Thymus (tissue), 11 donors: ENCODE measurements at regions not wholly inside any gene's neighbourhood (a gene's known extent, or its start where the extent isn't known, plus 50 kb on each side); places are given as distances from the start of the nearest gene placed in this dataset.

Experiments used
- DNase-seq, 9 donors: peaks; one replicate each; pipeline ENCODE4 v3.0.0-alpha.2; 2013; ENCODE audit warnings: low spot score in 9 of 9, low read depth in 6 of 9, missing footprints in 1 of 9
- H3K27ac ChIP-seq, 2 donors: one replicate each; pipeline ENCODE4 v1.5.1; 2013; ENCODE audit warnings: control low read depth in 1 of 2, low read depth in 1 of 2, low read length in 1 of 2, mild to moderate bottlenecking in 1 of 2, moderate library complexity in 1 of 2
- H3K27me3 ChIP-seq, 2 donors: one replicate each; pipeline ENCODE4 v1.5.1; 2013; ENCODE audit warnings: low read length in 1 of 2; ENCODE audit not compliant: control insufficient read depth in 2 of 2, insufficient read depth in 1 of 2
- H3K36me3 ChIP-seq, 2 donors: one replicate each; pipeline ENCODE4 v1.5.1; 2013; ENCODE audit warnings: low read length in 1 of 2, mild to moderate bottlenecking in 1 of 2, moderate library complexity in 1 of 2; ENCODE audit not compliant: control insufficient read depth in 2 of 2, insufficient read depth in 2 of 2
- H3K4me1 ChIP-seq, 2 donors: one replicate each; pipeline ENCODE4 v1.5.1; 2013; ENCODE audit warnings: low read length in 2 of 2; ENCODE audit not compliant: control insufficient read depth in 2 of 2, insufficient read depth in 2 of 2
- H3K4me3 ChIP-seq, 2 donors: one replicate each; pipeline ENCODE4 v1.5.1; 2013; ENCODE audit warnings: low read length in 2 of 2, control low read depth in 1 of 2, mild to moderate bottlenecking in 1 of 2
- H3K9me3 ChIP-seq, 2 donors: one replicate each; pipeline ENCODE4 v1.5.1; 2013; ENCODE audit warnings: low read length in 1 of 2, mild to moderate bottlenecking in 1 of 2; ENCODE audit not compliant: control insufficient read depth in 2 of 2, insufficient read depth in 1 of 2
- WGBS: extraction: QIAGEN DNeasy Blood & Tissue Kit; methylation state at CpG from one replicate; pipeline ENCODE4 v1.1.7; 2013; 5-methylcytosine and 5-hydroxymethylcytosine counted together
- donor health status: healthy.

DNA sequence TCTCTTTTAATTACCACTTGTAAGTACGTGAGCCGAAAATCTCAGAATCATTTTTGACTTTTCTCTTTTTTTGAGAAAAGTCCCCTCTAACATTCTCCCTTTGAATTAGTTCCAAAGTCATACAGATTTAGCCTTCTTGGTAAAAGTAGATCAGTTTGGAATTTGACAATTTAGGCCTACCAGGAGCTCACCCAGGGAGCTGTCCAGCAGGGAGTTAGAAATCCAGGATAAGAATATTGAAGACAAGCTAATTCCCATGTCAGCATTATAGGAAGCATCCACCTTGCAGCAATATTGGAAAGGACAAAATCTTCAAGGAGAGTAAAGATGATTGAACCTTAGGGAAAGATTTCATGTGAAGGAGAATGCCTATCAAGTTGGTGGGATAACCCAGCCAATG is 352.2 kb upstream of the CPEB2 start:
- no peaks in the 10 kb centered on the region for H3K27me3 ChIP-seq
- WGBS = 94% methylated on average over 2 of the region's 2 CpGs
- no peaks in the 10 kb centered on the region for H3K36me3 ChIP-seq
- DNase-seq = no peak
- no peak overlapping the region for H3K27ac ChIP-seq
- H3K4me1 ChIP-seq = no peaks in the 10 kb centered on the region
- H3K9me3 ChIP-seq = no peaks in the 10 kb centered on the region
- H3K4me3 ChIP-seq = no peak overlapping the region

DNA sequence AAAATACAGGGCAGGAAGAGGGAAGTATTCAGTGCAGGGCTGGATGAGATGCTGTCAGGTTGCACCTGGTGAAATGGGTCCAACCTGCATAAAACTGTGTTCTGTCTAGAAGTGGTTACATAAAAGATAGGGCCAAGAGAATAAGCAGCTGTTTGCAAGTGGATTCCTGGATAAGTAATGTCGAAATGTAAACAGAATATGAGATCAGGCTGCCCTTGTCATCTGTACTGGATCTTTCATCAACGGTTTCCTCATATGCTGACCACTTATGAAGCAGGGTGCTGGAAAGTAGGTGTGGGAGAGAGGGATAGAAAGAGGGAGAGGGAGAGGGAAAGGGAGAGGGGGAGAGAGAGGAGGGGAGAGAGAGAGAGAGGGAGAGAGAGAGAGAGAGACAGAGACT is 349.8 kb upstream of the CPEB2 start:
- no peak for DNase-seq
- H3K9me3 ChIP-seq = no peaks in the 10 kb centered on the region
- no peak overlapping the region for H3K4me3 ChIP-seq
- no peaks in the 10 kb centered on the region for H3K36me3 ChIP-seq
- no peaks in the 10 kb centered on the region for H3K27me3 ChIP-seq
- 83% methylated on average over 2 of the region's 2 CpGs for WGBS
- H3K4me1 ChIP-seq = no peaks in the 10 kb centered on the region
- no peak overlapping the region for H3K27ac ChIP-seq

DNA sequence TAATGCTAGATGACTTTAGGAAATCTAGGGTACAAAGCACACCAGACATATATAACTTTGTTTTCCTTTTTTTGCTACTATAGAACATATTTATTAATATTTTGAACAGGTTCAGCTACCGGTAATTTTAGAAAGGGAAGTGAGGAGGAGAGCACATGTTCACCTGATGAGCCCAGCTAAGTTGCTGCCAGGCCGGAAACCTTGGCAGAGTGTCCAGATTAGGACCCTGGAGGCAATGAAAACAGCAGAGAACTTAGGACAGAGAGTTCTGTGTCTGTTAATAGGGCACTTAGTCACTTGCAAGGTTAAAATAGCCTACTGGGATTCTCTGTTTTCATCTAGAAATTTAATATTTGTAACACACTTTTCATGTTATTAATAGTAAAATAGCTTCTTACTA is 348.9 kb upstream of the CPEB2 start:
- H3K36me3 ChIP-seq = no peaks in the 10 kb centered on the region
- H3K27me3 ChIP-seq = no peaks in the 10 kb centered on the region
- no peaks in the 10 kb centered on the region for H3K9me3 ChIP-seq
- H3K4me1 ChIP-seq = no peaks in the 10 kb centered on the region
- WGBS = 95% methylated on average over 2 of the region's 2 CpGs
- H3K27ac ChIP-seq = no peak overlapping the region
- H3K4me3 ChIP-seq = no peak overlapping the region
- no peak for DNase-seq

DNA sequence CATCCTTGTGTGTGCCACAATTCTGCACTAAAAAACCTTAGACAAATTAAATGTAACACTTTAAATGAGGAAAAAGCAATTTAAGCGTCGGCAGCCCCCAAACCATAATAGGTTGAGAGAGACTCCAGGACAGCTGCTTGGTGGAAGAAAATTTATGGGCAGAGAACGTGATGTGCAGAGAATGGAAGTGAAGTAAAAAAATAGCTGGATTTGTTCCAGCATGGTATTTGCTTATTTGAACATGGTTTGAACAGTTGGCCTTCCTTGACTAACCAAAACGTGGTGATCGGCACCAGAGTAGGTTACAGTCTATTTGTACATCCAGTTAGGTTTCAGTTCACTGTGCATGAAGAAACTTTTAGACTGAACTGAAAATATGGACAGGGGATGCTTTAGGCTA is 343.0 kb upstream of the CPEB2 start:
- H3K27me3 ChIP-seq = no peaks in the 10 kb centered on the region
- no peaks in the 10 kb centered on the region for H3K4me1 ChIP-seq
- WGBS = 85% methylated on average over 5 of the region's 5 CpGs
- H3K4me3 ChIP-seq = no peak overlapping the region
- H3K36me3 ChIP-seq = no peaks in the 10 kb centered on the region
- DNase-seq = no peak
- H3K9me3 ChIP-seq = no peaks in the 10 kb centered on the region
- no peak overlapping the region for H3K27ac ChIP-seq

DNA sequence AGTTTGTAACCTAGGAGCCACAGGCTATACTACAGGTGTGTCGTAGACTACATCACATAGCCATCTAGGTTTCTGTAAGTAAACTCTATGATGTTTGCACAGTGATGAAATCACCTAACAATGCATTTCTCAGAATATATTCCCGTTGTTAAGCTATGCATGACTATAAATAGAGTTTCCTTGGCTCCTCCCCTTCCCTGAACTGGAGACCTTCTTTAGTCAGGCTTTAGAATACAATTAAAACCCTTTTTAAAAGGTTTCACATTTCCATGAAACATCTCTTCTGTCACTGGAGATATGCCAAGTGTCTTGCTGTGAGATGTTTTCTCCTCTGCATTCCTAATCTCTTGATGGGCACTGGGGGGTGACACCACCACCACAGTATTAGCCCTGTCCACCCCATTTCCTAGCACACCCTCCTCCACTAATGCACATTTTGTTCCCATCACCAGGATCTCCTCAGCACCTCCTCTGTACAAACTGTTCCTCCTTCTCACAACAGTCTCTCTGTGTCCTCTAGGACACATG is 334.6 kb upstream of the CPEB2 start:
- Histone ChIP-seq H3K27ac (no peak overlapping the region), H3K4me1 (no peaks in the 10 kb centered on the region), H3K27me3 (no peaks in the 10 kb centered on the region), H3K4me3 (no peak overlapping the region), H3K36me3 (no peaks in the 10 kb centered on the region), H3K9me3 (peaks cover 0 to 8% of the 10 kb centered on the region in 2 donors)
- DNase-seq = no peak
- WGBS = 50% methylated on average over 2 of the region's 2 CpGs

DNA sequence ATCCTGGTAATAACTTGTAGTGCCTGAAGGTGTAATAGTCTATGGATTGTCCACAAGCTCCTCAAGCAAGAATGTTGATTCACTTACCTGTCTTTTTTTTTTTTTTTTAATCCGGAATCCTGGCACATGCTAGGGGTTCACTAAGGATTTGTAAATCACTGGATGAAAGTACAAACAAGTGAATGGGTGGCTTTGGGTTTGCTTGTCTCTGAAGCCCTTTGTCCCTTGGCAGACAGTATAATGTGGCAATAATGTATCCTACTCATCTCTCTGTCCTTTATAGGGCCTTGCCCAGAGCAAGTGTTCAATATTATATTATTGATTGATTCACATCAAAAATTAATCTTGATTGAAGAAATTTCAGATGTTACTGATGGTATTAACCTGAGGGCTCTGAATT is 334.0 kb upstream of the CPEB2 start:
- DNase-seq = no peak
- Histone ChIP-seq H3K36me3 (no peaks in the 10 kb centered on the region), H3K27ac (no peak overlapping the region), H3K27me3 (no peaks in the 10 kb centered on the region), H3K4me3 (no peak overlapping the region), H3K4me1 (no peaks in the 10 kb centered on the region), H3K9me3 (peaks cover 0 to 8% of the 10 kb centered on the region in 2 donors)
- WGBS = 93% methylated on average over 1 of the region's 1 CpG

DNA sequence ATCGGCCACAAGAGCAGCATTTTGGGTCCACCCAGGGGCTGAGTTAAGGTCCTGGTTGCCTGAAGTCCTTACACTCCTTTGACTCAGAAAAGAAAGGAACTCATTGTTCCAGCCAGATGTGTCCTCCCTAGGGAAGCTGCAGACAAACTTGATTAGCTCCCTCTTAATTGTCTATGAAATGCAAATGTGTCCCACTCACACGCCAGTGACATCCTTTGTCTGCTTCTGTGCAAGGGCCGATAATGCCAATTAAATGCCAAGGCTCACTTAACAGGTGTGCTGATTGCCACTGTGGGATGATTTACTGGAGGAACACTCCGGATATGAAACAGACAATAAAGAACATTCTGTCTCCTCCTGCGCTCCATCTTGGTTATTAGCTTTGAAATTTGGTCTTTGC is 332.9 kb upstream of the CPEB2 start:
- no peak overlapping the region for H3K27ac ChIP-seq
- no peaks in the 10 kb centered on the region for H3K27me3 ChIP-seq
- H3K4me3 ChIP-seq = no peak overlapping the region
- no peak for DNase-seq
- no peaks in the 10 kb centered on the region for H3K4me1 ChIP-seq
- 95% methylated on average over 5 of the region's 5 CpGs for WGBS
- no peaks in the 10 kb centered on the region for H3K36me3 ChIP-seq
- peaks cover 0 to 8% of the 10 kb centered on the region in 2 donors for H3K9me3 ChIP-seq

DNA sequence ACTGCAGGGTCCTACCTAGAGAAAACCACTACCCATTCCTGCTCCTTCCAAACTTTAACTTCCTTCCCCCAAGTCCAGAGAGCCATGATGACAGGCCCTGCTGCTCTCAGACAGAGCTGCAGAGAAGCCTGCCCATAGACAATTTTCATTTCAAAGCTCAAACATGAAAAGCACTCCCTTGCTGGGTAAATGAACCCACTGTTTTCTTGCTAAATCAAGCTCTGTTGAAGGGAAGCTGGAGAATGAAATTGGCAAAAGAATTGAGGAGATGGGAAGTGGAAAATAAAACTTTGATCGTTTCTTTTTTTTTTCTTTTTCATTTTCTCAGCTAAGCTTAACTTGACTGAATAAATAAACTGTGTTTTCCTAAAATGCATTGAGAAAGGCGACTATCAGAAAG is 331.1 kb upstream of the CPEB2 start:
- WGBS = 76% methylated on average over 2 of the region's 2 CpGs
- H3K4me1 ChIP-seq = no peaks in the 10 kb centered on the region
- no peak for DNase-seq
- H3K4me3 ChIP-seq = no peak overlapping the region
- no peaks in the 10 kb centered on the region for H3K36me3 ChIP-seq
- no peaks in the 10 kb centered on the region for H3K27me3 ChIP-seq
- no peak overlapping the region for H3K27ac ChIP-seq
- peaks cover 0 to 8% of the 10 kb centered on the region in 2 donors for H3K9me3 ChIP-seq

DNA sequence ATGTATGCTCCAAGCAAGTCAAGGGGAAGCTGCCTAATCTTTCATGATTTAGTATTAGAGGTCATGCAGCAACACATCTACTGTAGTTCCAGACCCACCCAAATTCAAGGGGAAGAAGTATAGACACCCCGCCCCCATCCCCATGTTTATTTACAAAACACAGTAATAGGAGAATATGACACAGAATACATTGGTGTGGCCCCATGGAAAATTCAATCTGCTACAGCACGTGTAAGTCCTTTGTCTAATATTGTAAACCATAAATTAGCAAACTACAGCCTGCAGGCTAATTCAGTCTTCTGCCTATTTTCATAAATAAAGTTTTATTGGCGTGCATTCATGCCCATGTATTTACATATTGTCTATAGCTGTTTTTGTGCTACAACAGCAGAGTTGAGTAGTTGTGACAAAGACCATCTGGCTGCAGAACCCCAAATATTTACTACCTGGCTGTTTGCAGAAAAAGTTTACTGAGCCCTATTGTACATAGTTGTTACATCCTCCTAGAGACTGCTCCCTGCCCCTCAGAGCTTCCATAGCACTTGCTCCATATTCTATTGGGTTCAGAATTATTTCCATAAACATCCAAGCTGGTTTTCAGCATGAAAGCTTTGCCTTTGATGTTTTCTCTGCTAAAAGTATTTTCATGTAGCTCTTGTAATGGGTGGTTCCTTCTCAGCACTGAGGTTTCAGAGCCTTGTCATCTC is 326.8 kb upstream of the CPEB2 start:
- DNase-seq = no peak
- no peaks in the 10 kb centered on the region for H3K4me1 ChIP-seq
- no peak overlapping the region for H3K4me3 ChIP-seq
- WGBS = 94% methylated on average over 3 of the region's 3 CpGs
- no peaks in the 10 kb centered on the region for H3K36me3 ChIP-seq
- no peaks in the 10 kb centered on the region for H3K9me3 ChIP-seq
- H3K27me3 ChIP-seq = no peaks in the 10 kb centered on the region
- H3K27ac ChIP-seq = no peak overlapping the region
